Fibroblast of skin of right quadriceps (primary cell): ENCODE measurements at regions not wholly inside any gene's neighbourhood (a gene's known extent, or its start where the extent isn't known, plus 50 kb on each side); places are given as distances from the start of the nearest gene placed in this dataset.

Source experiments
- DNase-seq: peaks from one replicate; pipeline ENCODE4 v3.0.0-alpha.2; 2013

- DNase-seq: no peak
Observed at GRCh38 chr6:169898788-169899480, 147.5 kb downstream of the ERMARD start.

DNA sequence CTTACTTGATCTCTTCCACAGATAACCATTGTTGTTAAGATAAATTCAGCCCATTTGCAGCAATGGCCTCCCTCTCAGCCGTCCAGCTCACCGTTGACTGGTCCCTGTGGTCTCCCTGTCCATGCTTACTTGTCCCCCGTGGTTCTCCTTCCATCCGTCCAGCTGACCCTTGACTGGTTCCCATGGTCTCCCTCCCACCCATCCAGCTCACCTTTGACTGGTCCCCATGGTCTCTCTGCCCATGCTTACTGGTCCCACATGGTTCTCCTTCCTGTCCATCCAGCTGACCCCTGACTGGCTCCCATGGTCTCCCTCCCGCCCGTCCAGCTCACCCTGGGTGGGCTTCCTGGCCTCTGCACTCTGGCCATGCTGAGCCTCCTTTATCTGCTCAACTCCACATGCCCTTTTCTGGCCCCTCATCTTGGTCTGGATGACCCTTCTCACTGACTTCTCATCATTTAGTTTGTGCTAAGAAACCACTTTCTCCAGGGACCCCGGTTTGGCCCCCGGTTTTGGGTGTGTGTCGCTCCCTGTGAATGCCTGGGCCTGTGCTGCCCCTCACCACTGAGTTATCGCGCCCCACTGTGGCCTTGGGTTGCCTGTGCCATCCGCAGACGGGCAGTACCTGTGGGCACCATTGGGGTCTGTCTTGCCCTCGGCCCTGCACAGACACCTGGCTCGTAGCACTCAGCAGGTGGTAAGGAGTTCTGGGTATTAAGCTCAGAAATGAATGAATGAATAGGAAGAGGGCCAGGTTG, 146.4 kb downstream of the ERMARD start:
- DNase-seq: no peak

DNA sequence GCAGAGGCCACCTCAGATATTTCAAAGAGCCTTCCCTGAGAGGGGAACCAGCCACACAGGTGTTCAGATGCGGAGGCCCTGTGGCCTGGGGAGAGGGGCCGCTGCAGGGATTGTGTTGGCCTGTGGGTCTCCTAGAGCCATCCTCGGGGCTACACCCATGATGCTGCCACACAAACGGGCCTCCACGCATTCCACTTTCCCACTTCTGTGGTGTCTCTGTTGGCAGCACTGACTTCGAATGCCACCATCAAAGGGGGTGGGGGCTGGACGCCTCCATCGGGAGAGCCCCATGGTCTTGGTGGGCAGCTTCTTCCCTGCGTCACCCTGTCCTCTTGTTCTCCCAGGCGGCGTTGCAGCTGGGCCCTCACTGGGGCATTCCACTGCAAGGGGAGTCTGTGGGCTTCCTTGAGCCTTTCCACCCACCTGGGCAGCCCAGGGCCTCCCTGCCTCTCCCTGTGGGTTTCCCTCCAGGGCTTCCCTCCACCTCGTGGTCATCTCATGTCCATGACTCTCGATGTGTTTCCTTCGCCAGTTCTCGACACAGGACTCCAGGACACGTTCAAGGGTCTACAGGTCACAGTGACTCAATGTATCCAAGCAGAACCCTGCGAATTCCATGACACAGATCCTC, 145.5 kb downstream of the ERMARD start:
- no peak for DNase-seq

- no peak for DNase-seq
Observed at GRCh38 chr6:169895926-169896761, 144.7 kb downstream of the ERMARD start.

GRCh38 chr6:169895000-169895759, 143.8 kb downstream of the ERMARD start:
- DNase-seq: no peak

- DNase-seq: no peak
Observed at GRCh38 chr6:169894377-169894960, 143.0 kb downstream of the ERMARD start.

- no peak for DNase-seq
Observed at GRCh38 chr6:169893624-169894023, 142.2 kb downstream of the ERMARD start.

GRCh38 chr6:169891846-169892245, 140.4 kb downstream of the ERMARD start:
- DNase-seq: no peak

- no peak for DNase-seq
Observed at GRCh38 chr6:169891421-169891820, 140.0 kb downstream of the ERMARD start.

GRCh38 chr6:169890901-169891300, 139.5 kb downstream of the ERMARD start:
- no peak for DNase-seq

- DNase-seq: no peak
Observed at GRCh38 chr6:169890049-169890448, 138.6 kb downstream of the ERMARD start.

DNA sequence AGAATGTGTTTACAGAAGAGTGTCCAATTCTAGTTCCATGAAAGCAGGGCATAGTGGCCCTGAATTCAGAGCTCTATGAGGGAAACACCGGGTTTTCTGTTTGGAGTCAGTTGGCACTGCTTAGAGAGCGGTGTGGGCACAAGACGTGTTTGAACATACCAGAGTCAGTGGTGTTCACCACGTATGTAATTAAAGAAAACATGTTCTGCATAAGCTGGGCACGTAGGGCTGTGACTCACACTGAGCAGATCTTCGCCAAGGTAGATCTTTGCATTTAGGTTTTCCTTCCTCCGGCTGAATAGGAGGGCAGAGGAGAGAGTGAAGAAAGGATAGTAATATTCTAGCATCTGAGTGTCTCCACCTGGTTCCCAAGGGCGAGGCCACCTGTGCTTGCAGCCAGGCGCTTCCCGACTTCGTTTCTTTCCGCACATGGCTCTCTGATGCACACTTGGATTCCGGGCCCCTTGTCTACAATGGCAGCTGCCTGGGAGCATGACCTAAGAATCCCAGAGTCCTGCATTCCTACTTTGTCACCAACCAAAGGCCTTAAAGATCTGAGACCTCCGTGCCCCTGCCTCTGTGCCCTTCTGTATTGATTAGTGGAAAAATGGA, 136.2 kb downstream of the ERMARD start:
- DNase-seq: no peak

- no peak for DNase-seq
Observed at GRCh38 chr6:169886631-169887227, 135.3 kb downstream of the ERMARD start.

DNA sequence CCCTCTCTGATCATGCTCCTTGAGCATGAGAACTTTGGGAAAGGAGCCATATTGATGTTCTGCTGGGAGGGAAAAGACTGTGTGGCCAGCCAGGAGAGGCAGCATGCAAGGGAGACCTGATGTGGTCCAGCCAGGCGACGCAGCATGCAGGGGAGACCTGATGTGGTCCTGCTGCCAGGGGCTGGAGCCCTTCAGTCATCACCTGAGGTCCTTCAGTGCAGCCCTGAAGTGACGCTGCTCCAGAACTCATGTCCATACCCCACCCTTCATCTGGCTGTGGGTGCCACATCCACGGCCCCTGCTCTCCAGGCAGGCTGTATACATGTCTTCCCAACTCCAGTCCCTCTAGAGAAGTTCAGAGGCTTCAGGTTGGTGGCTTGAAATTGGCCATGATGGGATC, 134.4 kb downstream of the ERMARD start:
- DNase-seq: no peak

GRCh38 chr6:169885131-169885530, 133.7 kb downstream of the ERMARD start:
- no peak for DNase-seq

DNA sequence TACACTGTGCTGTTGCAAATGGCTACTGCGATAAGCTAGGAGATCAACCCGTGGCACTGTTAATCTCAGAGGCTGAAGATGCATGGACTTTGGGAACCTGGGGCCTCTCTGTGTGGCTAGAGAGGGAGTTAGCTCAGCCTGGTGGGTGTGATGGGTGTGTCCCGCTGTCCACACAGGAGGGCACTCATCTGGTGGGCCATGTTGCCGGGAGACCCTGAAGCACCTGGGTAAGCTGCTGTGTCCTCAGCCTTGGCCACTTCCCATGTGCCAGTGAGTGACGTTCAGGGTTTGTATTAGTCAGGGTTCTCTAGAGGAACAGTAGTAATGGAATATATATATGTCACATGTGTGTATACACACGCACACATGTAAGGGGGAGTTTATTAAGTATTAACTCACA, 132.7 kb downstream of the ERMARD start:
- no peak for DNase-seq

- DNase-seq: no peak
Observed at GRCh38 chr6:169883316-169883715, 131.9 kb downstream of the ERMARD start.

- DNase-seq: no peak
Observed at GRCh38 chr6:169881976-169882375, 130.6 kb downstream of the ERMARD start.

- no peak for DNase-seq
Observed at GRCh38 chr6:169881398-169881797, 130.0 kb downstream of the ERMARD start.

GRCh38 chr6:169880516-169880915, 129.1 kb downstream of the ERMARD start:
- DNase-seq: no peak

DNA sequence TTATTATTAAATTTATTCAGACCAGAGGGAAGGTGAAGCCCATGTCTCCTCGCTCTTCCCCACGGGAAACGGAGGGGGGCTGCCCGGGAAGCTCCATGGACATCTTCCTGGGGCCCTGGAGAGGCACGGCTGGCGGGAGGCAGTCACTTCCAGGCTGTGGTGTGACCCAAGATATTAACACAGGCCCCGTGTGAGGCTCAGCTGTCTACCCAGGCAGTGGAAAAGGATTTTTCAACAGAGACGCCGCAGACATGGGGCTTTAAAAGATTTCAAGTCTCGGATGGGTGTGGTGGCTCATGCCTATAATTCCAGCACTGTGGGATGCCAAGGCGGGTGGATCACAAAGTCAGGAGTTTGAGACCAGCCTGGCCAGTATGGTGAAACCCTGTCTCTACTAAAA, 117.9 kb downstream of the ERMARD start:
- DNase-seq: no peak
